ENCODE measurements at regions not wholly inside any gene's neighbourhood (a gene's known extent, or its start where the extent isn't known, plus 50 kb on each side); places are given as distances from the start of the nearest gene placed in this dataset.
"Not testable (repeated sequence)": the region's sequence is repeated elsewhere in the genome, so short reads cannot be mapped to it uniquely, and the experiment has no call there.

GRCh38 chr5:116718317-116718716 lies 143.7 kb upstream of the SEMA6A start:
- Histone ChIP-seq H4K20me1 (ENCODE audit: insufficient read depth) (no peaks in the 10 kb centered on the region), H3K79me2 (replicated peaks; ENCODE audit: insufficient read depth, low read length) (no peaks in the 10 kb centered on the region), H3K36me3 (ENCODE audit: insufficient read depth, low read length) (no peaks in the 10 kb centered on the region), H3K4me2 (ENCODE audit: low read length) (no peak overlapping the region), H2AFZ (ENCODE audit: low read depth, low read length) (no peak overlapping the region), H3K9ac (ENCODE audit: low read length) (no peak overlapping the region), H3K27me3 (ENCODE audit: insufficient read depth, low read depth, low read length) (no peaks in the 10 kb centered on the region), H3K9me2 (ENCODE audit: insufficient read depth, low read length) (no peaks in the 10 kb centered on the region), H3F3A (ENCODE audit: insufficient read depth, low read length, poor library complexity, severe bottlenecking) (no peaks in the 10 kb centered on the region), H3K4me3 (ENCODE audit: low read length) (no peak overlapping the region), H3K9me3 (ENCODE audit: low read length) (no peaks in the 10 kb centered on the region), H3K27ac (ENCODE audit: low read length) (no peak overlapping the region)
- no peak for TF ChIP-seq EZH2 (IDR thresholded peaks at IDR 0.05; ENCODE audit: borderline replicate concordance, insufficient read depth, low read length, poor library complexity, severe bottlenecking)
- no peak for TF ChIP-seq CTCF (IDR thresholded peaks at IDR 0.05; ENCODE audit: poor library complexity, severe bottlenecking)
- no peak for TF ChIP-seq REST (IDR thresholded peaks at IDR 0.05; ENCODE audit: borderline replicate concordance)
- no peak for TF ChIP-seq TAF1 (IDR thresholded peaks at IDR 0.05; ENCODE audit: low read depth)
- no peak for TF ChIP-seq EP300 (conservative IDR thresholded peaks at IDR 0.05; ENCODE audit: poor library complexity, severe bottlenecking)
- TF ChIP-seq POLR2AphosphoS5 (IDR thresholded peaks at IDR 0.05) = no peak
- no peak for TF ChIP-seq RAD21 (conservative IDR thresholded peaks at IDR 0.05)
- TF ChIP-seq SMC3 (conservative IDR thresholded peaks at IDR 0.05; ENCODE audit: poor library complexity) = no peak
- TF ChIP-seq MXI1 (conservative IDR thresholded peaks at IDR 0.05; ENCODE audit: poor library complexity, severe bottlenecking) = no peak

- TF ChIP-seq MXI1 (conservative IDR thresholded peaks at IDR 0.05; ENCODE audit: poor library complexity, severe bottlenecking) (no peak), RAD21 (conservative IDR thresholded peaks at IDR 0.05) (no peak), CTCF (IDR thresholded peaks at IDR 0.05; ENCODE audit: poor library complexity, severe bottlenecking) (no peak), EP300 (conservative IDR thresholded peaks at IDR 0.05; ENCODE audit: poor library complexity, severe bottlenecking) (no peak), EZH2 (IDR thresholded peaks at IDR 0.05; ENCODE audit: borderline replicate concordance, insufficient read depth, low read length, poor library complexity, severe bottlenecking) (no peak), POLR2AphosphoS5 (IDR thresholded peaks at IDR 0.05) (no peak), TAF1 (IDR thresholded peaks at IDR 0.05; ENCODE audit: low read depth) (no peak), SMC3 (conservative IDR thresholded peaks at IDR 0.05; ENCODE audit: poor library complexity) (no peak), REST (IDR thresholded peaks at IDR 0.05; ENCODE audit: borderline replicate concordance) (no peak)
- H3K4me2 ChIP-seq (ENCODE audit: low read length) = no peak overlapping the region
- no peaks in the 10 kb centered on the region for H3F3A ChIP-seq (ENCODE audit: insufficient read depth, low read length, poor library complexity, severe bottlenecking)
- no peaks in the 10 kb centered on the region for H3K27me3 ChIP-seq (ENCODE audit: insufficient read depth, low read depth, low read length)
- H3K9ac ChIP-seq (ENCODE audit: low read length) = no peak overlapping the region
- H3K27ac ChIP-seq (ENCODE audit: low read length) = no peak overlapping the region
- no peak overlapping the region for H2AFZ ChIP-seq (ENCODE audit: low read depth, low read length)
- H3K9me2 ChIP-seq (ENCODE audit: insufficient read depth, low read length) = no peaks in the 10 kb centered on the region
- H3K36me3 ChIP-seq (ENCODE audit: insufficient read depth, low read length) = no peaks in the 10 kb centered on the region
- H3K9me3 ChIP-seq (ENCODE audit: low read length) = no peaks in the 10 kb centered on the region
- no peak overlapping the region for H3K4me3 ChIP-seq (ENCODE audit: low read length)
- H3K79me2 ChIP-seq (replicated peaks; ENCODE audit: insufficient read depth, low read length) = no peaks in the 10 kb centered on the region
- no peaks in the 10 kb centered on the region for H4K20me1 ChIP-seq (ENCODE audit: insufficient read depth)
Observed at GRCh38 chr5:116709082-116709481, 134.5 kb upstream of the SEMA6A start.

GRCh38 chr5:116705121-116705519 lies 130.5 kb upstream of the SEMA6A start:
- H3K9me2 ChIP-seq (ENCODE audit: insufficient read depth, low read length); H4K20me1 ChIP-seq (ENCODE audit: insufficient read depth); H3K9me3 ChIP-seq (ENCODE audit: low read length); H3K27me3 ChIP-seq (ENCODE audit: insufficient read depth, low read depth, low read length); H2AFZ ChIP-seq (ENCODE audit: low read depth, low read length); H3K9ac ChIP-seq (ENCODE audit: low read length); H3K36me3 ChIP-seq (ENCODE audit: insufficient read depth, low read length); H3K4me2 ChIP-seq (ENCODE audit: low read length); H3K4me3 ChIP-seq (ENCODE audit: low read length); H3K27ac ChIP-seq (ENCODE audit: low read length); H3K79me2 ChIP-seq (replicated peaks; ENCODE audit: insufficient read depth, low read length); H3F3A ChIP-seq (ENCODE audit: insufficient read depth, low read length, poor library complexity, severe bottlenecking): not testable (repeated sequence)
